GM23338 (cell line): ENCODE measurements at regions not wholly inside any gene's neighbourhood (a gene's known extent, or its start where the extent isn't known, plus 50 kb on each side); places are given as distances from the start of the nearest gene placed in this dataset.

Experiments used
- ATAC-seq: fragments of 200-7000 bp; cut with Tn5 transposase; 3 replicates; pipeline ENCODE4 v1.9.1; 2020
- DNase-seq: peaks from one replicate; pipeline ENCODE4 v3.0.0-alpha.2; 2015; ENCODE audit warnings: low spot score
- H2AFZ ChIP-seq: fragments of 200-600 bp; sonication (generic); 2 replicates; pipeline ENCODE4 v1.8.0; 2016; ENCODE audit warnings: antibody characterized with exemption, mild to moderate bottlenecking, moderate library complexity
- H3F3A ChIP-seq: fragments of 200-600 bp; sonication (generic); replicated peaks from 2 replicates; pipeline ENCODE4 v1.8.0; 2017; ENCODE audit warnings: antibody characterized with exemption, mixed run types, low read depth
- H3K27ac ChIP-seq: fragments of 200-600 bp; sonication (generic); 2 replicates; pipeline ENCODE4 v1.6.1; 2016; ENCODE audit warnings: low read depth
- H3K27me3 ChIP-seq: fragments of 200-600 bp; sonication (generic); 2 replicates; pipeline ENCODE4 v1.8.0; 2016; ENCODE audit warnings: mild to moderate bottlenecking, mixed run types, moderate library complexity; ENCODE audit not compliant: insufficient read depth
- H3K36me3 ChIP-seq: fragments of 200-600 bp; sonication (generic); 2 replicates; pipeline ENCODE4 v1.8.0; 2016; ENCODE audit warnings: mild to moderate bottlenecking; ENCODE audit not compliant: insufficient read depth
- H3K4me1 ChIP-seq: fragments of 200-600 bp; sonication (generic); 2 replicates; pipeline ENCODE4 v1.8.0; 2016; ENCODE audit warnings: mild to moderate bottlenecking, moderate library complexity; ENCODE audit not compliant: insufficient read depth
- H3K4me2 ChIP-seq: fragments of 200-600 bp; sonication (generic); 2 replicates; pipeline ENCODE4 v1.7.1; 2017; ENCODE audit warnings: mixed run types
- H3K4me3 ChIP-seq: fragments of 200-600 bp; sonication (generic); 2 replicates; pipeline ENCODE4 v1.6.1; 2016; ENCODE audit warnings: mixed run types
- H3K79me2 ChIP-seq: fragments of 200-600 bp; sonication (generic); replicated peaks from 2 replicates; pipeline ENCODE4 v1.8.0; 2017; ENCODE audit warnings: mild to moderate bottlenecking; ENCODE audit not compliant: insufficient read depth
- H3K9me2 ChIP-seq: fragments of 200-600 bp; sonication (generic); 2 replicates; pipeline ENCODE4 v1.8.0; 2017; ENCODE audit not compliant: insufficient read depth
- H4K20me1 ChIP-seq: fragments of 200-600 bp; sonication (generic); replicated peaks from 2 replicates; pipeline ENCODE4 v1.8.0; 2017; ENCODE audit warnings: mild to moderate bottlenecking; ENCODE audit not compliant: insufficient read depth
- H3K27ac Mint-ChIP-seq: 2 replicates; pipeline ENCODE4 v1.8.0; 2020; ENCODE audit warnings: inconsistent platforms, mild to moderate bottlenecking, moderate library complexity, mixed read lengths
- H3K27me3 Mint-ChIP-seq: 3 replicates; pipeline ENCODE4 v1.8.0; 2022; ENCODE audit warnings: low read depth, mild to moderate bottlenecking, moderate library complexity, mixed read lengths, inconsistent platforms; ENCODE audit not compliant: insufficient read depth, poor library complexity
- H3K36me3 Mint-ChIP-seq: 3 replicates; pipeline ENCODE4 v1.8.0; 2021; ENCODE audit warnings: low read depth, mild to moderate bottlenecking, inconsistent platforms, moderate library complexity, mixed read lengths
- H3K4me1 Mint-ChIP-seq: 3 replicates; pipeline ENCODE4 v1.8.0; 2020; ENCODE audit warnings: mild to moderate bottlenecking, inconsistent platforms, mixed read lengths
- H3K4me3 Mint-ChIP-seq: 3 replicates; pipeline ENCODE4 v1.8.0; 2021; ENCODE audit warnings: moderate library complexity, mild to moderate bottlenecking, inconsistent platforms, mixed read lengths
- H3K9me3 Mint-ChIP-seq: 3 replicates; pipeline ENCODE4 v1.8.0; 2020; ENCODE audit warnings: moderate library complexity, mild to moderate bottlenecking, inconsistent platforms, mixed read lengths
- CREB1 ChIP-seq: fragments of 250-450 bp; sonication (Bioruptor Pico); IDR thresholded peaks from 2 replicates; pipeline ENCODE4 v1.5.0; 2020; ENCODE audit warnings: low read depth, mild to moderate bottlenecking, moderate library complexity
- CTCF ChIP-seq, 2 experiments: fragments of 200-600 bp in 1 of 2; sonication (generic) in 1 of 2; conservative IDR thresholded peaks; 2 replicates each; pipeline versions ENCODE4 v1.5.1 to v1.6.1; 2016 to 2017; ENCODE audit warnings: antibody characterized with exemption in 2 of 2, low read depth in 2 of 2, mild to moderate bottlenecking in 2 of 2, moderate library complexity in 1 of 2
- ETS1 ChIP-seq: IDR thresholded peaks from 2 replicates; pipeline ENCODE4 v1.6.1; 2016; ENCODE audit warnings: antibody characterized with exemption
- EZH2 ChIP-seq: fragments of 200-600 bp; sonication (generic); IDR thresholded peaks from one replicate; pipeline ENCODE4 v1.8.0; 2017; ENCODE audit warnings: antibody characterized with exemption, mild to moderate bottlenecking, low read depth; ENCODE audit not compliant: unreplicated experiment
- EZH2phosphoT487 ChIP-seq: fragments of 200-600 bp; sonication (generic); IDR thresholded peaks from one replicate; pipeline ENCODE4 v1.8.1; 2018; ENCODE audit warnings: antibody characterized with exemption; ENCODE audit not compliant: unreplicated experiment
- JUNB ChIP-seq: IDR thresholded peaks from one replicate; pipeline ENCODE4 v1.6.1; 2016; ENCODE audit warnings: antibody characterized with exemption; ENCODE audit not compliant: unreplicated experiment
- NANOG ChIP-seq: IDR thresholded peaks from 2 replicates; pipeline ENCODE4 v1.6.1; 2016; ENCODE audit warnings: antibody characterized with exemption, borderline replicate concordance
- POLR2AphosphoS5 ChIP-seq: IDR thresholded peaks from 2 replicates; pipeline ENCODE4 v1.6.1; 2016; ENCODE audit warnings: antibody characterized with exemption, low read depth
- REST ChIP-seq: IDR thresholded peaks from one replicate; pipeline ENCODE4 v1.6.1; 2018; ENCODE audit warnings: antibody characterized with exemption; ENCODE audit not compliant: unreplicated experiment
- STAT1 ChIP-seq: IDR thresholded peaks from one replicate; pipeline ENCODE4 v1.6.1; 2016; ENCODE audit warnings: antibody characterized with exemption; ENCODE audit not compliant: unreplicated experiment
- ZNF114 ChIP-seq: fragments of 250-450 bp; sonication (Bioruptor Pico); IDR thresholded peaks from 2 replicates; pipeline ENCODE4 v1.5.0; 2020; ENCODE audit warnings: mild to moderate bottlenecking, moderate library complexity
- ZNF331 ChIP-seq: fragments of 250-450 bp; sonication (Bioruptor Pico); IDR thresholded peaks from 2 replicates; pipeline ENCODE4 v1.5.0; 2020; ENCODE audit warnings: low read depth, mild to moderate bottlenecking, moderate library complexity
- ZNF462 ChIP-seq: fragments of 250-450 bp; sonication (Bioruptor Pico); IDR thresholded peaks from 2 replicates; pipeline ENCODE4 v1.5.0; 2020; ENCODE audit warnings: mild to moderate bottlenecking, moderate library complexity

- Histone ChIP-seq H4K20me1 (no peaks in the 10 kb centered on the region), H3K4me3 (no peak overlapping the region), H3K79me2 (no peaks in the 10 kb centered on the region), H3F3A (no peaks in the 10 kb centered on the region), H2AFZ (no peak overlapping the region), H3K4me1 (peaks cover 6% of the 10 kb centered on the region; the same call in 1 of the 2 replicates), H3K27ac (no peak overlapping the region), H3K9me2 (no peaks in the 10 kb centered on the region), H3K4me2 (no peak overlapping the region), H3K36me3 (no peaks in the 10 kb centered on the region), H3K27me3 (no peaks in the 10 kb centered on the region)
- ATAC-seq (peak; percentile 79), DNase-seq (peak; percentile 86)
- Mint-ChIP-seq H3K27me3 (peaks cover 3% of the 10 kb centered on the region), H3K9me3 (no peaks in the 10 kb centered on the region), H3K27ac (no peak overlapping the region), H3K4me3 (no peak overlapping the region), H3K36me3 (no peaks in the 10 kb centered on the region), H3K4me1 (peaks cover 14% of the 10 kb centered on the region)
- TF ChIP-seq ZNF331 (CRISPR knock-in tag) (no peak), JUNB (no peak), CREB1 (CRISPR knock-in tag) (no peak), STAT1 (no peak), NANOG (no peak), CTCF (conservative IDR thresholded peaks at IDR 0.05; ENCODE audit: low read depth in 2 of 2) (no peak), ZNF462 (CRISPR knock-in tag) (no peak), POLR2AphosphoS5 (no peak), ZNF114 (no peak), ETS1 (no peak), EZH2phosphoT487 (no peak), EZH2 (no peak), REST (no peak)
Observed at GRCh38 chr1:98458511-98459485, 202.7 kb upstream of the SNX7 start.
